Nephron progenitor cell (in vitro differentiated cells): ENCODE measurements at regions not wholly inside any gene's neighbourhood (a gene's known extent, or its start where the extent isn't known, plus 50 kb on each side); places are given as distances from the start of the nearest gene placed in this dataset.
A peak's percentile ranks its signal among the peaks of the same experiment; 100 is the strongest.

ENCODE experiments used
- DNase-seq: peaks from one replicate; pipeline ENCODE4 v3.0.0; 2021
- H3K27ac Mint-ChIP-seq: 2 replicates; pipeline ENCODE4 v1.8.0; 2021; ENCODE audit warnings: mild to moderate bottlenecking, moderate library complexity, mixed read lengths
- H3K27me3 Mint-ChIP-seq: 2 replicates; pipeline ENCODE4 v1.8.0; 2021; ENCODE audit warnings: mild to moderate bottlenecking, low read depth, mixed read lengths; ENCODE audit not compliant: poor library complexity
- H3K36me3 Mint-ChIP-seq: 2 replicates; pipeline ENCODE4 v1.8.0; 2021; ENCODE audit warnings: low read depth, mixed read lengths
- H3K4me1 Mint-ChIP-seq: 2 replicates; pipeline ENCODE4 v1.8.0; 2021; ENCODE audit warnings: mixed read lengths
- H3K4me3 Mint-ChIP-seq: 2 replicates; pipeline ENCODE4 v1.8.0; 2021; ENCODE audit warnings: mild to moderate bottlenecking, moderate library complexity, mixed read lengths
- H3K9me3 Mint-ChIP-seq: 2 replicates; pipeline ENCODE4 v1.8.0; 2021; ENCODE audit warnings: mild to moderate bottlenecking, moderate library complexity, mixed read lengths
- CTCF ChIP-seq: fragments of 200-600 bp; sonication (generic); IDR thresholded peaks from 2 replicates; pipeline ENCODE4 v1.5.0; 2021; ENCODE audit warnings: antibody characterized with exemption

- Mint-ChIP-seq H3K9me3 (no peaks in the 10 kb centered on the region), H3K27me3 (no peaks in the 10 kb centered on the region), H3K4me3 (no peak overlapping the region), H3K4me1 (peaks cover 17% of the 10 kb centered on the region), H3K36me3 (no peaks in the 10 kb centered on the region), H3K27ac (no peak overlapping the region)
- no peak for DNase-seq
- no peak for TF ChIP-seq CTCF
These were observed 122.4 kb downstream of the LARP7 start for GRCh38 chr4:112759313-112759712.

GRCh38 chr4:112765317-112765974 lies 128.5 kb downstream of the LARP7 start:
- Mint-ChIP-seq H3K4me3 (peak overlapping the region; percentile 19), H3K36me3 (no peaks in the 10 kb centered on the region), H3K9me3 (no peaks in the 10 kb centered on the region), H3K4me1 (peaks cover 13% of the 10 kb centered on the region), H3K27ac (peak overlapping the region; percentile 49), H3K27me3 (no peaks in the 10 kb centered on the region)
- peak; percentile 52 for TF ChIP-seq CTCF
- DNase-seq: peak; percentile 23

GRCh38 chr4:112766422-112766821 lies 129.5 kb downstream of the LARP7 start:
- peak; percentile 13 for DNase-seq

GRCh38 chr4:112767386-112767785 lies 130.4 kb downstream of the LARP7 start:
- no peak for DNase-seq
- Mint-ChIP-seq H3K27ac (no peak overlapping the region), H3K9me3 (no peaks in the 10 kb centered on the region), H3K4me3 (no peak overlapping the region), H3K4me1 (peaks cover 13% of the 10 kb centered on the region), H3K27me3 (no peaks in the 10 kb centered on the region), H3K36me3 (no peaks in the 10 kb centered on the region)
- TF ChIP-seq CTCF: no peak

More at GRCh38 chr4:112766422-112766821, 129.5 kb downstream of the LARP7 start:
- no peaks in the 10 kb centered on the region for H3K27me3 Mint-ChIP-seq
- no peaks in the 10 kb centered on the region for H3K36me3 Mint-ChIP-seq
- peaks cover 13% of the 10 kb centered on the region for H3K4me1 Mint-ChIP-seq
- H3K27ac Mint-ChIP-seq: no peak overlapping the region
- peak; percentile 33 for TF ChIP-seq CTCF
- no peaks in the 10 kb centered on the region for H3K9me3 Mint-ChIP-seq
- no peak overlapping the region for H3K4me3 Mint-ChIP-seq

- Mint-ChIP-seq H3K9me3 (peaks cover 7% of the 10 kb centered on the region), H3K4me3 (no peak overlapping the region), H3K27ac (no peak overlapping the region), H3K4me1 (peaks cover 6% of the 10 kb centered on the region), H3K36me3 (no peaks in the 10 kb centered on the region), H3K27me3 (no peaks in the 10 kb centered on the region)
- DNase-seq: no peak
- no peak for TF ChIP-seq CTCF
These were observed 133.2 kb downstream of the LARP7 start for GRCh38 chr4:112770114-112770513.

- Mint-ChIP-seq H3K27ac (no peak overlapping the region), H3K36me3 (no peaks in the 10 kb centered on the region), H3K4me1 (no peaks in the 10 kb centered on the region), H3K9me3 (peaks cover 22% of the 10 kb centered on the region), H3K4me3 (no peak overlapping the region), H3K27me3 (no peaks in the 10 kb centered on the region)
- no peak for TF ChIP-seq CTCF
- DNase-seq: no peak
These were observed 138.9 kb downstream of the LARP7 start for GRCh38 chr4:112775801-112776200.
